ENCODE measurements at regions not wholly inside any gene's neighbourhood (a gene's known extent, or its start where the extent isn't known, plus 50 kb on each side); places are given as distances from the start of the nearest gene placed in this dataset.

GRCh38 chr1:14340002-14340785 is 258.3 kb upstream of the KAZN start:
- ATAC-seq, result no peak
- FAIRE-seq, result no peak
- TF ChIP-seq SMC3 (IDR thresholded peaks at IDR 0.05), result no peak
- no peak for TF ChIP-seq JUNB (IDR thresholded peaks at IDR 0.05)
- no peak for TF ChIP-seq BHLHE40 (IDR thresholded peaks at IDR 0.05; ENCODE audit: low read depth, low read length)
- TF ChIP-seq PBX3 (IDR thresholded peaks at IDR 0.05), result no peak
- no peak for TF ChIP-seq HES2 (IDR thresholded peaks at IDR 0.05)
- no peak for TF ChIP-seq PHF8 (IDR thresholded peaks at IDR 0.05; ENCODE audit: borderline replicate concordance, low read depth)
- TF ChIP-seq EP300 (IDR thresholded peaks at IDR 0.05), result no peak
- no peak for TF ChIP-seq TP53 (CRISPR knock-in tag; IDR thresholded peaks at IDR 0.05)
- TF ChIP-seq ZFP36 (IDR thresholded peaks at IDR 0.05; ENCODE audit: borderline replicate concordance, partially characterized antibody), result no peak
- no peak for DNase-seq (ENCODE audit: low read depth in 1 of 2, low spot score in 1 of 2)
- H3K4me1 ChIP-seq, result no peaks in the 10 kb centered on the region
- H3K4me3 ChIP-seq, result no peak overlapping the region
- no peak overlapping the region for H3K4me2 ChIP-seq
- 0% methylated on average over 5 of the region's 5 CpGs for WGBS (ENCODE audit: missing lambda C conversion rate)
- CTCF ChIA-PET, result no interaction called here
- no peaks in the 10 kb centered on the region for H3K9me3 ChIP-seq
- H3K27ac ChIP-seq, result no peak overlapping the region
- POLR2A ChIA-PET, result no interaction called here

GRCh38 chr1:14341147-14341546 is 257.3 kb upstream of the KAZN start:
- Histone ChIP-seq H3K4me2 (no peak overlapping the region), H3K27ac (no peak overlapping the region), H3K4me3 (no peak overlapping the region), H3K4me1 (no peaks in the 10 kb centered on the region), H3K9me3 (no peaks in the 10 kb centered on the region)
- ChIA-PET CTCF (no interaction called here), POLR2A (no interaction called here)
- FAIRE-seq, result no peak
- 46% methylated on average over 3 of the region's 3 CpGs for WGBS (ENCODE audit: missing lambda C conversion rate)
- ATAC-seq, result no peak
- DNase-seq (ENCODE audit: low read depth in 1 of 2, low spot score in 1 of 2), result no peak
- no peak for TF ChIP-seq RFX5 (IDR thresholded peaks at IDR 0.05)
- TF ChIP-seq EHF (CRISPR knock-in tag; IDR thresholded peaks at IDR 0.05), result no peak
- TF ChIP-seq NR3C1 (IDR thresholded peaks at IDR 0.05), result no peak
- TF ChIP-seq POLR2AphosphoS2 (conservative IDR thresholded peaks at IDR 0.05; ENCODE audit: low read length), result no peak
- TF ChIP-seq ZNF302 (CRISPR knock-in tag; IDR thresholded peaks at IDR 0.05), result no peak
- TF ChIP-seq NFE2L2 (conservative IDR thresholded peaks at IDR 0.05; ENCODE audit: low read length), result no peak
- TF ChIP-seq JUN (IDR thresholded peaks at IDR 0.05), result no peak
- no peak for TF ChIP-seq MYC (IDR thresholded peaks at IDR 0.05; ENCODE audit: borderline replicate concordance, low read length)
- TF ChIP-seq FOSB (CRISPR knock-in tag; IDR thresholded peaks at IDR 0.05), result no peak
- TF ChIP-seq USF2 (IDR thresholded peaks at IDR 0.05), result no peak
- no peak for TF ChIP-seq NPAS2 (CRISPR knock-in tag; IDR thresholded peaks at IDR 0.05; ENCODE audit: borderline replicate concordance)
- TF ChIP-seq SMC3 (IDR thresholded peaks at IDR 0.05), result no peak
- TF ChIP-seq ZSCAN20 (CRISPR knock-in tag; IDR thresholded peaks at IDR 0.05), result no peak
- no peak for TF ChIP-seq FOSL2 (IDR thresholded peaks at IDR 0.05)
- TF ChIP-seq FOSL2 (CRISPR knock-in tag; IDR thresholded peaks at IDR 0.05), result no peak
- TF ChIP-seq TFCP2L1 (CRISPR knock-in tag; IDR thresholded peaks at IDR 0.05), result no peak
- TF ChIP-seq CHD2 (IDR thresholded peaks at IDR 0.05; ENCODE audit: low read length, partially characterized antibody), result no peak
- no peak for TF ChIP-seq HES2 (IDR thresholded peaks at IDR 0.05)
- no peak for TF ChIP-seq RCOR1 (IDR thresholded peaks at IDR 0.05; ENCODE audit: low read depth, low read length)
- no peak for TF ChIP-seq SREBF2 (IDR thresholded peaks at IDR 0.05)
- TF ChIP-seq PBX3 (IDR thresholded peaks at IDR 0.05), result no peak
